CD4-positive, alpha-beta T cell treated with Interleukin-6 at 100 ng/mL for 8 hours (primary cell): ENCODE measurements at regions not wholly inside any gene's neighbourhood (a gene's known extent, or its start where the extent isn't known, plus 50 kb on each side); places are given as distances from the start of the nearest gene placed in this dataset.
"Not testable (repeated sequence)": the region's sequence is repeated elsewhere in the genome, so short reads cannot be mapped to it uniquely, and the experiment has no call there.

Experiments used
- DNase-seq: peaks from one replicate; pipeline ENCODE4 v3.0.0-alpha.2; 2020; ENCODE audit warnings: mixed read lengths, low spot score

GRCh38 chr14:99035712-99036610, 236.0 kb downstream of the BCL11B start:
- no peak for DNase-seq

GRCh38 chr14:99036611-99037293, 235.2 kb downstream of the BCL11B start:
- DNase-seq: no peak

- not testable (repeated sequence) for DNase-seq
Observed at GRCh38 chr14:99037326-99037725, 234.7 kb downstream of the BCL11B start.

GRCh38 chr14:99037777-99038430, 234.1 kb downstream of the BCL11B start:
- DNase-seq: no peak

- no peak for DNase-seq
Observed at GRCh38 chr14:99038431-99038820, 233.6 kb downstream of the BCL11B start.

- no peak for DNase-seq
Observed at GRCh38 chr14:99039331-99040041, 232.5 kb downstream of the BCL11B start.

GRCh38 chr14:99040052-99040451, 231.9 kb downstream of the BCL11B start:
- no peak for DNase-seq

- DNase-seq: no peak
Observed at GRCh38 chr14:99040711-99041110, 231.3 kb downstream of the BCL11B start.

GRCh38 chr14:99041141-99041819, 230.7 kb downstream of the BCL11B start:
- no peak for DNase-seq

- no peak for DNase-seq
Observed at GRCh38 chr14:99041820-99042174, 230.2 kb downstream of the BCL11B start.

GRCh38 chr14:99042381-99043266, 229.4 kb downstream of the BCL11B start:
- no peak for DNase-seq

GRCh38 chr14:99043267-99043615, 228.8 kb downstream of the BCL11B start:
- no peak for DNase-seq

- no peak for DNase-seq
Observed at GRCh38 chr14:99043756-99044155, 228.2 kb downstream of the BCL11B start.

GRCh38 chr14:99047441-99048031, 224.5 kb downstream of the BCL11B start:
- DNase-seq: no peak

- DNase-seq: no peak
Observed at GRCh38 chr14:99050309-99050708, 221.7 kb downstream of the BCL11B start.

GRCh38 chr14:99052467-99052866, 219.5 kb downstream of the BCL11B start:
- no peak for DNase-seq

- DNase-seq: no peak
Observed at GRCh38 chr14:99055019-99055418, 217.0 kb downstream of the BCL11B start.

- peak; percentile 35 for DNase-seq
Observed at GRCh38 chr14:99055816-99056215, 216.2 kb downstream of the BCL11B start.

GRCh38 chr14:99057576-99058083, 214.4 kb downstream of the BCL11B start:
- no peak for DNase-seq

GRCh38 chr14:99058542-99058941, 213.5 kb downstream of the BCL11B start:
- DNase-seq: no peak
